HG02870 (cell line): ENCODE measurements at regions not wholly inside any gene's neighbourhood (a gene's known extent, or its start where the extent isn't known, plus 50 kb on each side); places are given as distances from the start of the nearest gene placed in this dataset.
"Not testable (repeated sequence)": the region's sequence is repeated elsewhere in the genome, so short reads cannot be mapped to it uniquely, and the experiment has no call there.

Source experiments
- ATAC-seq: cut with Tn5 transposase; IDR thresholded peaks from one replicate; pipeline ENCODE4 v1.9.1; 2021; ENCODE audit warnings: mild to moderate bottlenecking, moderate library complexity; ENCODE audit not compliant: unreplicated experiment

- no peak for ATAC-seq
Observed at GRCh38 chr6:56750686-56751085, 108.0 kb upstream of the DST start.

- ATAC-seq, result no peak
Observed at GRCh38 chr6:56749632-56750151, 107.0 kb upstream of the DST start.

GRCh38 chr6:56746767-56747504 lies 104.2 kb upstream of the DST start:
- no peak for ATAC-seq

GRCh38 chr6:56745971-56746370 lies 103.3 kb upstream of the DST start:
- ATAC-seq, result no peak

- ATAC-seq, result no peak
Observed at GRCh38 chr6:56745081-56745480, 102.4 kb upstream of the DST start.

- ATAC-seq, result no peak
Observed at GRCh38 chr6:56744528-56744927, 101.8 kb upstream of the DST start.

- peak; percentile 74 for ATAC-seq
Observed at GRCh38 chr6:56742122-56742791, 99.6 kb upstream of the DST start.

GRCh38 chr6:56741472-56741871 lies 98.8 kb upstream of the DST start:
- ATAC-seq, result no peak

- ATAC-seq, result no peak
Observed at GRCh38 chr6:56739836-56740815, 97.4 kb upstream of the DST start.

GRCh38 chr6:56736804-56737203 lies 94.1 kb upstream of the DST start:
- ATAC-seq, result no peak

GRCh38 chr6:56734335-56734734 lies 91.6 kb upstream of the DST start:
- no peak for ATAC-seq

GRCh38 chr6:56733211-56733697 lies 90.6 kb upstream of the DST start:
- ATAC-seq, result no peak

GRCh38 chr6:56732517-56732916 lies 89.8 kb upstream of the DST start:
- no peak for ATAC-seq

GRCh38 chr6:56730663-56731529 lies 88.2 kb upstream of the DST start:
- no peak for ATAC-seq

- ATAC-seq, result no peak
Observed at GRCh38 chr6:56729719-56730118, 87.0 kb upstream of the DST start.

GRCh38 chr6:56729166-56729565 lies 86.5 kb upstream of the DST start:
- ATAC-seq, result not testable (repeated sequence)

- no peak for ATAC-seq
Observed at GRCh38 chr6:56727097-56727850, 84.6 kb upstream of the DST start.

GRCh38 chr6:56725254-56725653 lies 82.6 kb upstream of the DST start:
- no peak for ATAC-seq

- ATAC-seq, result no peak
Observed at GRCh38 chr6:56724455-56724854, 81.8 kb upstream of the DST start.
